LNCAP (cell line): ENCODE measurements at regions not wholly inside any gene's neighbourhood (a gene's known extent, or its start where the extent isn't known, plus 50 kb on each side); places are given as distances from the start of the nearest gene placed in this dataset.

ENCODE experiments used
- CTCF ChIP-seq: fragments of 450-650 bp; IDR thresholded peaks from 2 replicates; pipeline ENCODE4 v1.5.1; 2017; ENCODE audit warnings: mild to moderate bottlenecking

- TF ChIP-seq CTCF = no peak
Measured at GRCh38 chr10:10010397-10010796, 1007.3 kb upstream of the CELF2 start.

GRCh38 chr10:10014846-10015245, 1002.8 kb upstream of the CELF2 start:
- TF ChIP-seq CTCF = no peak

GRCh38 chr10:10017716-10018115, 1000.0 kb upstream of the CELF2 start:
- TF ChIP-seq CTCF = no peak

- TF ChIP-seq CTCF = no peak
Measured at GRCh38 chr10:10020945-10021344, 996.7 kb upstream of the CELF2 start.

- TF ChIP-seq CTCF = no peak
Measured at GRCh38 chr10:10032991-10033390, 984.7 kb upstream of the CELF2 start.

GRCh38 chr10:10038348-10038747, 979.3 kb upstream of the CELF2 start:
- TF ChIP-seq CTCF = no peak

- no peak for TF ChIP-seq CTCF
Measured at GRCh38 chr10:10039595-10039994, 978.1 kb upstream of the CELF2 start.

GRCh38 chr10:10043083-10043482, 974.6 kb upstream of the CELF2 start:
- no peak for TF ChIP-seq CTCF
